HCT116 (cell line): ENCODE measurements at regions not wholly inside any gene's neighbourhood (a gene's known extent, or its start where the extent isn't known, plus 50 kb on each side); places are given as distances from the start of the nearest gene placed in this dataset.

Experiments
- ATAC-seq: fragments of 200-7000 bp; cut with Tn5 transposase; 2 replicates; pipeline ENCODE4 v1.9.1; 2020; ENCODE audit warnings: mild to moderate bottlenecking, moderate library complexity
- BruUV-seq: library from RNA; stranded (reverse); fragments of 400-500 nt; replicated peaks from 2 replicates; lab custom pipeline; 2021; lab: Mats Ljungman, UMichigan
- CTCF ChIA-PET: fragments of 300-600 bp; sonication (Branson Sonifier 250); formaldehyde crosslinking; loops from one replicate; lab custom pipeline; 2021; ENCODE audit warnings: antibody characterized with exemption; lab: Charles Lee
- POLR2A ChIA-PET: fragments of 300-600, 350-600 bp; sonication (Branson Sonifier 250); formaldehyde crosslinking; loops from one replicate; lab custom pipeline; 2021; ENCODE audit warnings: antibody characterized with exemption; lab: Charles Lee
- RAD21 ChIA-PET, 2 experiments: fragments of 300-600 bp; sonication (Branson Sonifier 250); formaldehyde crosslinking; loops; one replicate each; lab custom pipeline; 2023; ENCODE audit warnings: low total read pairs in 2 of 2; ENCODE audit not compliant: uncharacterized antibody in 2 of 2, unreplicated experiment in 2 of 2, low non-redundant PET in 1 of 2; lab: Charles Lee
- DNase-seq: peaks from one replicate; pipeline ENCODE4 v3.0.0-alpha.2; 2010; ENCODE audit warnings: low read depth, low spot score
- H2AFZ ChIP-seq: fragments of 200-600 bp; shearing (Covaris generic), sonication (generic); 2 replicates; pipeline ENCODE4 v1.6.1; 2017; ENCODE audit warnings: low read depth, mixed run types, mixed read lengths, antibody characterized with exemption, low read length; ENCODE audit not compliant: poor library complexity, severe bottlenecking
- H3K27ac ChIP-seq: 2 replicates; pipeline ENCODE4 v1.5.1; 2012; ENCODE audit warnings: low read depth, low read length
- H3K27me3 ChIP-seq: fragments of 200-600 bp; sonication (generic); 2 replicates; pipeline ENCODE4 v1.6.1; 2016; ENCODE audit warnings: mixed run types, low read length, mixed read lengths; ENCODE audit not compliant: insufficient read depth
- H3K36me3 ChIP-seq, 2 experiments: fragments of 200-500 bp in 1 of 2; fragments of 200-600 bp in 1 of 2; sonication (Bioruptor generic) in 1 of 2; sonication (generic) in 1 of 2; 2 replicates each; pipeline versions ENCODE4 v1.5.1 to v1.6.1; 2014 to 2016; ENCODE audit warnings: low read length in 2 of 2, inconsistent platforms in 1 of 2, mixed read lengths in 1 of 2, mixed run types in 1 of 2; ENCODE audit not compliant: insufficient read depth in 2 of 2, control insufficient read depth in 1 of 2
- H3K4me1 ChIP-seq, 2 experiments: fragments of 200-600 bp in 1 of 2; sonication (generic) in 1 of 2; 2 replicates each; pipeline versions ENCODE4 v1.5.1 to v1.6.1; 2012 to 2017; ENCODE audit warnings: low read length in 2 of 2, inconsistent platforms in 1 of 2, mild to moderate bottlenecking in 1 of 2, mixed read lengths in 1 of 2, mixed run types in 1 of 2, moderate library complexity in 1 of 2; ENCODE audit not compliant: insufficient read depth in 2 of 2, control insufficient read depth in 1 of 2
- H3K4me2 ChIP-seq: fragments of 200-600 bp; sonication (generic); 2 replicates; pipeline ENCODE4 v1.6.1; 2017; ENCODE audit warnings: mixed run types, low read length, mixed read lengths
- H3K4me3 ChIP-seq, 2 experiments: fragments of 200-600 bp in 1 of 2; sonication (generic) in 1 of 2; replicated peaks in 1 of 2; 2 replicates each; pipeline ENCODE4 v1.5.1; 2011 to 2016; ENCODE audit warnings: low read length in 2 of 2, control low read depth in 1 of 2, low read depth in 1 of 2, mild to moderate bottlenecking in 1 of 2, mixed read lengths in 1 of 2, mixed run types in 1 of 2
- H3K79me2 ChIP-seq: fragments of 200-600 bp; sonication (generic); 2 replicates; pipeline ENCODE4 v1.6.1; 2017; ENCODE audit warnings: mild to moderate bottlenecking, mixed run types, low read length, moderate library complexity, mixed read lengths; ENCODE audit not compliant: insufficient read depth
- H3K9ac ChIP-seq: fragments of 200-600 bp; sonication (generic); 2 replicates; pipeline ENCODE4 v1.6.1; 2016; ENCODE audit warnings: low read length, mixed read lengths
- H3K9me2 ChIP-seq: fragments of 200-600 bp; sonication (generic), shearing (Covaris generic); 2 replicates; pipeline ENCODE4 v1.6.1; 2017; ENCODE audit warnings: mixed run types, mild to moderate bottlenecking, moderate library complexity; ENCODE audit not compliant: insufficient read depth
- H3K9me3 ChIP-seq, 2 experiments: fragments of 200-500 bp in 1 of 2; fragments of 200-600 bp in 1 of 2; sonication (Bioruptor generic) in 1 of 2; sonication (generic) in 1 of 2; 2 replicates each; pipeline ENCODE4 v1.6.1; 2014 to 2017; ENCODE audit warnings: low read length in 2 of 2, mixed read lengths in 2 of 2, inconsistent platforms in 1 of 2, low read depth in 1 of 2, mild to moderate bottlenecking in 1 of 2, mixed run types in 1 of 2, moderate library complexity in 1 of 2; ENCODE audit not compliant: control insufficient read depth in 1 of 2, insufficient read depth in 1 of 2
- H4K20me1 ChIP-seq: fragments of 200-600 bp; sonication (generic), shearing (Covaris generic); 2 replicates; pipeline ENCODE4 v1.6.1; 2017; ENCODE audit warnings: mixed run types, mild to moderate bottlenecking, moderate library complexity; ENCODE audit not compliant: insufficient read depth
- ATF3 ChIP-seq: IDR thresholded peaks from 2 replicates; pipeline ENCODE4 v1.6.1; 2012
- CEBPB ChIP-seq: IDR thresholded peaks from 2 replicates; pipeline ENCODE4 v1.6.1; 2012; ENCODE audit warnings: low read depth
- CTCF ChIP-seq, 3 experiments: fragments of 200-600 bp in 1 of 3; sonication (generic) in 1 of 3; IDR thresholded peaks in 2 of 3; conservative IDR thresholded peaks in 1 of 3; 2 replicates each; pipeline ENCODE4 v1.5.1; 2012 to 2017; ENCODE audit warnings: low read depth in 2 of 3, low read length in 2 of 3, antibody characterized with exemption in 1 of 3, borderline replicate concordance in 1 of 3, control low read depth in 1 of 3, mild to moderate bottlenecking in 1 of 3, mixed read lengths in 1 of 3, mixed run types in 1 of 3, moderate library complexity in 1 of 3; ENCODE audit not compliant: insufficient read depth in 1 of 3
- ELF1 ChIP-seq: IDR thresholded peaks from 2 replicates; pipeline ENCODE4 v1.6.1; 2012; ENCODE audit warnings: low read depth, borderline replicate concordance
- EZH2phosphoT487 ChIP-seq: fragments of 200-600 bp; IDR thresholded peaks from 2 replicates; pipeline ENCODE4 v1.6.1; 2018; ENCODE audit warnings: antibody characterized with exemption, borderline replicate concordance
- FOSL1 ChIP-seq: IDR thresholded peaks from 2 replicates; pipeline ENCODE4 v1.6.1; 2012; ENCODE audit warnings: low read depth
- JUND ChIP-seq: IDR thresholded peaks from 2 replicates; pipeline ENCODE4 v1.6.1; 2012
- POLR2A ChIP-seq: IDR thresholded peaks from 2 replicates; pipeline ENCODE4 v1.7.0; 2011; ENCODE audit warnings: borderline replicate concordance; ENCODE audit not compliant: insufficient read depth, insufficient read length; ENCODE audit errors: extremely low read depth
- RAD21 ChIP-seq: IDR thresholded peaks from 2 replicates; pipeline ENCODE4 v1.6.1; 2012; ENCODE audit warnings: low read depth, mild to moderate bottlenecking
- SIN3A ChIP-seq: IDR thresholded peaks from 2 replicates; pipeline ENCODE4 v1.6.1; 2012; ENCODE audit warnings: low read depth
- SP1 ChIP-seq: IDR thresholded peaks from 2 replicates; pipeline ENCODE4 v1.6.1; 2012; ENCODE audit warnings: low read depth
- TCF7L2 ChIP-seq: IDR thresholded peaks from 2 replicates; pipeline ENCODE4 v1.7.0; 2011; ENCODE audit warnings: borderline replicate concordance, inconsistent platforms; ENCODE audit not compliant: insufficient read depth, insufficient read length; ENCODE audit errors: extremely low read depth
- ZFX ChIP-seq: fragments of 450-650 bp; IDR thresholded peaks from 2 replicates; pipeline ENCODE4 v1.6.1; 2017
- intact Hi-C: fragments of 100-400 bp; cut with micrococcal nuclease; formaldehyde crosslinking; loops from 2 replicates; pipeline ENCODE4 v1.10.0; 2022
- TF ChIP-seq, protein P1 (sequence below): IDR thresholded peaks from 2 replicates; pipeline ENCODE4 v1.6.1; 2012
- TF ChIP-seq, protein P2 (sequence below): IDR thresholded peaks from 2 replicates; pipeline ENCODE4 v1.6.1; 2012; ENCODE audit warnings: low read depth
- TF ChIP-seq, protein P3 (sequence below): IDR thresholded peaks from 2 replicates; pipeline ENCODE4 v1.6.1; 2011; ENCODE audit warnings: mild to moderate bottlenecking, low read length, moderate library complexity; ENCODE audit not compliant: insufficient replicate concordance; ENCODE audit errors: extremely low read depth

- H2AFZ ChIP-seq = no peak overlapping the region
- ATAC-seq (no peak), DNase-seq (no peak)
- intact Hi-C loops = no loop called here
- BruUV-seq = no TSS peak
- peaks cover 87% of the 10 kb centered on the region for H3K27me3 ChIP-seq
- CTCF ChIA-PET = no interaction called here
- no peak overlapping the region for H3K27ac ChIP-seq
- TF ChIP-seq CTCF (IDR thresholded peaks at IDR 0.05 in 2 of 3, conservative IDR thresholded peaks at IDR 0.05 in 1 of 3; ENCODE audit: borderline replicate concordance in 1 of 3, insufficient read depth in 1 of 3, low read depth in 2 of 3, low read length in 2 of 3) (no peak), EZH2phosphoT487 (no peak), FOSL1 (no peak), RAD21 (no peak), POLR2A (no peak), ATF3 (no peak), SIN3A (no peak), CEBPB (no peak), JUND (no peak), ELF1 (no peak), TCF7L2 (no peak), ZFX (no peak), SP1 (no peak)
- TF ChIP-seq, protein P1, sequence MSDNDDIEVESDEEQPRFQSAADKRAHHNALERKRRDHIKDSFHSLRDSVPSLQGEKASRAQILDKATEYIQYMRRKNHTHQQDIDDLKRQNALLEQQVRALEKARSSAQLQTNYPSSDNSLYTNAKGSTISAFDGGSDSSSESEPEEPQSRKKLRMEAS = no peak
- TF ChIP-seq, protein P2, sequence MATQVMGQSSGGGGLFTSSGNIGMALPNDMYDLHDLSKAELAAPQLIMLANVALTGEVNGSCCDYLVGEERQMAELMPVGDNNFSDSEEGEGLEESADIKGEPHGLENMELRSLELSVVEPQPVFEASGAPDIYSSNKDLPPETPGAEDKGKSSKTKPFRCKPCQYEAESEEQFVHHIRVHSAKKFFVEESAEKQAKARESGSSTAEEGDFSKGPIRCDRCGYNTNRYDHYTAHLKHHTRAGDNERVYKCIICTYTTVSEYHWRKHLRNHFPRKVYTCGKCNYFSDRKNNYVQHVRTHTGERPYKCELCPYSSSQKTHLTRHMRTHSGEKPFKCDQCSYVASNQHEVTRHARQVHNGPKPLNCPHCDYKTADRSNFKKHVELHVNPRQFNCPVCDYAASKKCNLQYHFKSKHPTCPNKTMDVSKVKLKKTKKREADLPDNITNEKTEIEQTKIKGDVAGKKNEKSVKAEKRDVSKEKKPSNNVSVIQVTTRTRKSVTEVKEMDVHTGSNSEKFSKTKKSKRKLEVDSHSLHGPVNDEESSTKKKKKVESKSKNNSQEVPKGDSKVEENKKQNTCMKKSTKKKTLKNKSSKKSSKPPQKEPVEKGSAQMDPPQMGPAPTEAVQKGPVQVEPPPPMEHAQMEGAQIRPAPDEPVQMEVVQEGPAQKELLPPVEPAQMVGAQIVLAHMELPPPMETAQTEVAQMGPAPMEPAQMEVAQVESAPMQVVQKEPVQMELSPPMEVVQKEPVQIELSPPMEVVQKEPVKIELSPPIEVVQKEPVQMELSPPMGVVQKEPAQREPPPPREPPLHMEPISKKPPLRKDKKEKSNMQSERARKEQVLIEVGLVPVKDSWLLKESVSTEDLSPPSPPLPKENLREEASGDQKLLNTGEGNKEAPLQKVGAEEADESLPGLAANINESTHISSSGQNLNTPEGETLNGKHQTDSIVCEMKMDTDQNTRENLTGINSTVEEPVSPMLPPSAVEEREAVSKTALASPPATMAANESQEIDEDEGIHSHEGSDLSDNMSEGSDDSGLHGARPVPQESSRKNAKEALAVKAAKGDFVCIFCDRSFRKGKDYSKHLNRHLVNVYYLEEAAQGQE = no peak
- TF ChIP-seq, protein P3, sequence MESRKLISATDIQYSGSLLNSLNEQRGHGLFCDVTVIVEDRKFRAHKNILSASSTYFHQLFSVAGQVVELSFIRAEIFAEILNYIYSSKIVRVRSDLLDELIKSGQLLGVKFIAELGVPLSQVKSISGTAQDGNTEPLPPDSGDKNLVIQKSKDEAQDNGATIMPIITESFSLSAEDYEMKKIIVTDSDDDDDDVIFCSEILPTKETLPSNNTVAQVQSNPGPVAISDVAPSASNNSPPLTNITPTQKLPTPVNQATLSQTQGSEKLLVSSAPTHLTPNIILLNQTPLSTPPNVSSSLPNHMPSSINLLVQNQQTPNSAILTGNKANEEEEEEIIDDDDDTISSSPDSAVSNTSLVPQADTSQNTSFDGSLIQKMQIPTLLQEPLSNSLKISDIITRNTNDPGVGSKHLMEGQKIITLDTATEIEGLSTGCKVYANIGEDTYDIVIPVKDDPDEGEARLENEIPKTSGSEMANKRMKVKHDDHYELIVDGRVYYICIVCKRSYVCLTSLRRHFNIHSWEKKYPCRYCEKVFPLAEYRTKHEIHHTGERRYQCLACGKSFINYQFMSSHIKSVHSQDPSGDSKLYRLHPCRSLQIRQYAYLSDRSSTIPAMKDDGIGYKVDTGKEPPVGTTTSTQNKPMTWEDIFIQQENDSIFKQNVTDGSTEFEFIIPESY = no peak
- H3K9me2 ChIP-seq = no peaks in the 10 kb centered on the region
- no peak overlapping the region for H3K9ac ChIP-seq
- no peaks in the 10 kb centered on the region for H4K20me1 ChIP-seq
- no peak overlapping the region for H3K4me2 ChIP-seq
- RAD21 ChIA-PET = no interaction called here
- POLR2A ChIA-PET = no interaction called here
- no peaks in the 10 kb centered on the region for H3K9me3 ChIP-seq
- no peaks in the 10 kb centered on the region for H3K36me3 ChIP-seq
- H3K79me2 ChIP-seq = no peaks in the 10 kb centered on the region
- no peak overlapping the region for H3K4me3 ChIP-seq
- no peaks in the 10 kb centered on the region for H3K4me1 ChIP-seq
These were observed 82.1 kb upstream of the HEY2 start for GRCh38 chr6:125667326-125667725.
